HG02759 (cell line): ENCODE measurements at regions not wholly inside any gene's neighbourhood (a gene's known extent, or its start where the extent isn't known, plus 50 kb on each side); places are given as distances from the start of the nearest gene placed in this dataset.

Experiments used
- ATAC-seq: cut with Tn5 transposase; IDR thresholded peaks from one replicate; pipeline ENCODE4 v1.9.1; 2021; ENCODE audit warnings: mild to moderate bottlenecking, moderate library complexity; ENCODE audit not compliant: unreplicated experiment

DNA sequence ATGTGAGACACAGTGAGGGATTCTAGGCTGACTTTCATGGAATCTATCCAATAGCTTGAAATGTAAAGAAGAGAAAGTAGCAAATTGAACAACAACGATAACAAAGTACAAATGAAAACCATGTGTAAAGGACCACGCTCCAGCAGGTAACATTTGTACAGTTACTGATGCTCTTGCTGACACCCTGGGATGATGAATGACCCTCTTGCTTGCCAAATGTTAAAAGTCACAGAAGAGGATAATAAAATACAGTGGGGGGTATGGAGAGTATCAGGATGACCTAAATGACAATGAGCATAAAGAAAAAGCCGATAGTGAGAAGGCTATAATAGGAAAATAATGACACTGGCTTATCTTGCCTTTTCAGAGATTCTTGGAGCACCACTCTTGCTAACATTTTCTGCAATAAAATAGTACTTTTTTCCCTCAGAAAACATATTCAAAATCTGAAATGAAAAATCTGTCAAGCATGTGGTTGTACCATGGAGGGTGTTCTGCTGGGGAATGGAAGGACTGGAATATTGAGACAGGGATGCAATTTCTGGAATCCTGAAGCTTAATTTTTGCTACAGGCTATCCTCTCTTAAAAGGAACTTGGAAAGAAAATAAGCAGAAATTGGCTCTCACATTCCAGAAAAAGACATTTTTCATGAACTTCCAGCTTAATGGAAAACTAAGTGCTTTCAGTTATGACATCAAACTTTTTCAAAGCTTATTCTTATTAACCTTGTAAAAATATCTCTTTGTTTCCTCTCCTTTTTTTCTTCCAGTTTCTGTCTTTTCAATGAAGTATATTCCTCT lies 303.2 kb upstream of the GHITM start:
- no peak for ATAC-seq

- ATAC-seq = no peak
Measured at GRCh38 chr10:83848677-83849076, 290.6 kb upstream of the GHITM start.

DNA sequence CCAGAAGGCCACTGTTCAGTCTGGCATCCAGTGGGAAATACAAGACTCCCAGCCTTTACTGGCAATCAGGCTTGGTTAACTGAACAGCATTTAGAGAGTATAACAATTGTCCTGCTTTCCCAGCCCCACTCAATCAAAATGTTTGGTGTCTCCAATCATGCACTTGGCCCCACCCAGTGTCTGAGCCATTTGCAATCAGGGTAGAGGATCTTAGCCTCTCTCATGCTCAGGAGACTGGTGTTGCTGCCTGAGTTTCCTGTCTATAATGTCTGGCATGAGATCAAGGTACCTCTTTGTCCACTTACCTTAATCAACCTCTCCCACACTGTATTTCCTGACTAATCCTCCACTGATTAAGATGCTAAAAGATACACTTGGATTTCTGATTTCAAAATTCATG lies 290.2 kb upstream of the GHITM start:
- no peak for ATAC-seq

DNA sequence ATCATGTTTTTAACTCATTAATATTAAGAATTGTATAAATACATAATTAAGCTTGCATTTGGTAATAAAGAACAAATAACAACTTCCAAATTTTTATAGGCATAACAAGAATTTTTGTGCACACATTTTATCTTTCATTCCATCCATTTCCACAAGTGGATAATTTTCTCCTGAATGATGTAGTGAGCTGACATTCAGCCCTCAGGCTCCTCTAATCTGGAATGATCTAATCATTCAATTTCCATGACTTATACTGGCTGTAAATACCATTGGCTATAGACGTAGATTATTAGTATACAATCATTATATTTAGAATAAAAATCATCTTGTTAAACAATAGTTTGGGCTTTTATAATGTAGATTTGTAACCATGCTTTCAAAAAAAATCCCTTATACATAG lies 287.2 kb upstream of the GHITM start:
- no peak for ATAC-seq

GRCh38 chr10:83862723-83863122 lies 276.6 kb upstream of the GHITM start:
- no peak for ATAC-seq

DNA sequence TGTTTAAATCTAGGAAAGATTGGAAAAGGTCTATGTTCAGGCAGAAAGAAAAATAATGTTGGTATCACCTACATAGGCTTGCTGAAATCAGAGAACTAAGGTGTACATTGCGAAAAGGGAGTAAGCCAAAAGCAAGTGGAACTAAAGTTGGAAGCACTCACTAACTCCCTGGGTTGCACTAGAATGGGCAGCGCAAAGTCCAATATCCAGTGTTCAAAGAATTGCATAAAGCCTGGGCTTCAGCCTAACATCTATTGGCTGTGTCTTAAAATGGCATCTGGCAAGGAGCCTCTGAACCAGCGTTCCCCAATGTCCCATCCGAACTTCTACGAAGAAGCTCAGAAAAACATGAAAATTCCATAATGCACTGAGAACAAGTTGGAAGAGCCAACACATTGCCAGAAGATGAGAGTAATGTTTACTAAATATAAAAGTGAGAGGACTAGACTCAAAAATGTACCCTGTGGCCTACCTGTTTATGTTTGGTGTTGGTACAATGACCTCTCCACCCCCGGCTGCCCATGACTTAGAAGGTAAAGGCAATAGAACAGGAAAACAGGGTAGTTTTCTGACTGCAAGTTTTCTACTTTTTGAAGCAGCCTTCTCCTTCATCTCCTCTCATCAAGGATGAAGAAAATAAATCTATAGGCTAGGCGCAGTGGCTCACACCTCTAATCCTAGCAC lies 275.9 kb upstream of the GHITM start:
- ATAC-seq = no peak

DNA sequence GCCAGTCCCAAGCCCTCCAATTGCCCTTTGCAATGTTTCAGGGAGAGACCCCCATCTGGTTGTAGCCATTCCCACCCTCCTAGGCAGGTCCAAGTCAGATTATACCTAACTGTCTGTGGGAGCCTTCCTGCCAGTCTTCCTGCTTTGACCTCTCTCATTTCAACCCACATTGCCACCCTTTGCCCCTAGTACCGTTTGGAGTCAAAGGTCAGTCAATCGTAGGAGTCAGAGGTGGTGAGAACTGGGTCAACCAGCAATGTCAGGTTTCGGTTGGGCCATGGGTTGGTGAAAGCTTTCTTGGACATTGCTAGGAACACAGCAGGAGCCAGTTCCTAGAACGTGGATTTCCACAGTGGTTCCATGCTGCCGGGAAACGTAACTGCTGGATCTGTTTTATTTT lies 269.4 kb upstream of the GHITM start:
- ATAC-seq = no peak

DNA sequence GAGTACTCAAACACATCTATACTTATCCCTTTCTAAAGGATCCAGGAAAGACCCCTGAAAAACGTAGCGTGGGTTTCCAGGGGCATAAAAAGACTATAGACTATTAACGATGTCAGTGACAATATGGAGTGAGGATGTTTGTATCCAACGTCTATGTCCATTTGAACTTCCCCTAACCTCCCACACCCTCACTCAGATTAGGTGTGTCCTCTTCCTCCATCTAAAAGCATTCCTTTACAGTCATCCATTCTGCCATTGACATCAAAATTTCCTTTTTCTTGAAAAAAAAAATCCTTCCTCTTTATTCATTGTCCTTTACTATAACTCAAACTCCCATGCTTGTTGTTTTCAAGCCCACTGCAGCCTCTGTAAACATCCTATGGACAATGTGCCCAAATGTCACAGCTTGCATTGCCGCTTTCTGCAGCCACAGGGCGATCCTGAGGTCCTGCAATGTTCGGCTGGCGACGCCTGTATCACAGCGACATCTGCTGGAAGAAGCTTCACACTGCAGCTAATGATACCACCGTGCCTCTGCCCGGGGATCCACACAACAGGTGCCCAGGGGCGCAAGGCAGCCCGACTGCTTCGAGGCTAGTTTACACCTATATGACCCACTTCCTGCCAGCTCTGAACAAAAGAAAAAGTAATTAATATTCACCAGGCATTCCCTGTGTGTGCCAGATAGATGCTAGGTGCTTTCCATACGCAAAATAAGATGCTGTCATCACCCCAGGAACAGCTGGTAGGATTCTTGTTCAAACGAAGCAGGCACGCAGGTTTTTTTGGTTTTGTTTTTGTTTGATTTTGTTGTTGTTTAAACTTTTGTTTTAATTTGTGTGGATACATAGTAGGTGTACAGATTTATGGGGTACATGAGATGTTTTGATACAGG lies 267.9 kb upstream of the GHITM start:
- ATAC-seq = peak; percentile 99

DNA sequence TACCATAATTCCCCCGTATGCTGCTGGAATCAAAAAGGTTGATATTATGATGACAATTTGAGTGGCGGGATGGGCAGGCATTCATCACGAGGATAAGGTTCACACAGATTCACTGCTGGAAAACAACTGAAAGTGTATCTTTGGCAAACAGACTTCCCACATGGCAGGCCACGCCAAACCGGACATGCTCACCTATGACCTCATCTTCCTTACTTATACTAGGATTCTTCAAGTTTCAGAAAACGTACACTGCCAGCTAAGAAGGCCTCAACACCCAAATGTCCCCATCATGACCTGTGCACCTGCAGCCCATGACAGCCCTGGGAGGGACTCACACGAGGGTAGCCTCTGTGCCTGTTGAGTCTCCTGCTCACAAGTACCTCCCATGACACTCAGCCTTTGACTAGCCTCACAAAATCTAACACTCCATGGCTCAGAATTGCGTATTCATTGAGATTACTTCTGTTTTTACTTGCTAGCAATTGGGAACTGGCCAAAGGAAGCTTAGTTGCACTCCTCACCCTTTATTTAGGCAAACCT lies 259.0 kb upstream of the GHITM start:
- no peak for ATAC-seq

GRCh38 chr10:83881661-83882060 lies 257.6 kb upstream of the GHITM start:
- ATAC-seq = no peak

DNA sequence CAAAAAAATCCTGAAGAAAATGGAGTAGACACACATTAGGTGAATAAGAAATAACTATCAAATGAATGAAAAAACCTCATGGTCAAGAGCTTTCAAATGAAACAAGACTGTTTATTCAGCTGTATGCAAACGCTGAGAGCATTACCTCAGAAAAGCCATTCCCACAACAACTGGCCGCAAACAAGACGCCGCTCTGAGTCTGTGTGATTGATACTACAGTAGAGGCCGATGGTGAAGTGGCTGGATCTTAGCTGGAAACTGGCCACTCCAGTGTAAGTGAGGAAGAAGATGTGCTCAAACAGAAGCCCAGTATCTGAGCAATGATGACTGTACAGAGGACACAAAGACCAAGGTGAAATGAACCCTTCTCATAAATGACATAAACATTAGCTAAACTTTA lies 252.4 kb upstream of the GHITM start:
- no peak for ATAC-seq

- no peak for ATAC-seq
Measured at GRCh38 chr10:83892737-83893136, 246.6 kb upstream of the GHITM start.

- no peak for ATAC-seq
Measured at GRCh38 chr10:83896219-83896618, 243.1 kb upstream of the GHITM start.

- ATAC-seq = no peak
Measured at GRCh38 chr10:83897626-83898025, 241.7 kb upstream of the GHITM start.

- no peak for ATAC-seq
Measured at GRCh38 chr10:83908506-83908905, 230.8 kb upstream of the GHITM start.

DNA sequence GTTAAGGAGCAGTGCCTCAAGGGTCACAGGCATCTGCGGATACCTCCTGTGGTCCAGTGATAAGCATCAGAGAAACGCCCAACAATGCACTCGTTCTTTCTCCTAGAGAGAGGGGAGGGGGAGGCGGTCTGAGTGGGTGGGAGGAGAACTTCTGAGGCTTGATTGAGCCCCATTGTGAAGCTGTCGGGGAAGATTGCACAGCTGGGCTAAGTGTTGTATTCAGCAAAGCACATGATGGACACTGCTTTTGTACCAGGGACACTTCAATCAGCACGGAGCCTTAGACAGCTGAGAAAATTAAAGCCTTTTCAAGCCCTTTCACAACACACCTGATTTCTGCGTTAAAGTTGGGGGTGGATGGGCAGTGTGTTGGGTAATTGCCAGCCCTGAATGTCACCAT lies 230.3 kb upstream of the GHITM start:
- no peak for ATAC-seq

DNA sequence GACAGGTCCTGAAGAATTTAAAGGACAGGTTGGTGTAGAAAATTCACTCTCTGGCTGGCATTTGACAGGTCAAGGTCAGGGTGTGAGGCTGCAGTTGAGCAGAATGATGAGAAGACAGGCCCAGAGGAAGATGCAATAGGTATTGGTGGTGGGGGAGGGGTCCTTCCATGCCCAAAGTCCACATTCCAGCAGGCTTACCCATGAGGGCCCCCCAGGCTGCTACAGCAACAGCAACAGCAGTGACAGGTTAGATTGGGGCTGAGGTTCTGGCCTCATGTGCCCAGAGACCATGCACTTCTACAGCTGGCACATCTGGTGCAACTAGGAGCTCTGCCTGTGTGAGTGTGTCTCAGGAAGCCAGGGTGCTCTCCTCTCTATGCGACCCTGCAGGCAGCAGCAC lies 223.5 kb upstream of the GHITM start:
- no peak for ATAC-seq

DNA sequence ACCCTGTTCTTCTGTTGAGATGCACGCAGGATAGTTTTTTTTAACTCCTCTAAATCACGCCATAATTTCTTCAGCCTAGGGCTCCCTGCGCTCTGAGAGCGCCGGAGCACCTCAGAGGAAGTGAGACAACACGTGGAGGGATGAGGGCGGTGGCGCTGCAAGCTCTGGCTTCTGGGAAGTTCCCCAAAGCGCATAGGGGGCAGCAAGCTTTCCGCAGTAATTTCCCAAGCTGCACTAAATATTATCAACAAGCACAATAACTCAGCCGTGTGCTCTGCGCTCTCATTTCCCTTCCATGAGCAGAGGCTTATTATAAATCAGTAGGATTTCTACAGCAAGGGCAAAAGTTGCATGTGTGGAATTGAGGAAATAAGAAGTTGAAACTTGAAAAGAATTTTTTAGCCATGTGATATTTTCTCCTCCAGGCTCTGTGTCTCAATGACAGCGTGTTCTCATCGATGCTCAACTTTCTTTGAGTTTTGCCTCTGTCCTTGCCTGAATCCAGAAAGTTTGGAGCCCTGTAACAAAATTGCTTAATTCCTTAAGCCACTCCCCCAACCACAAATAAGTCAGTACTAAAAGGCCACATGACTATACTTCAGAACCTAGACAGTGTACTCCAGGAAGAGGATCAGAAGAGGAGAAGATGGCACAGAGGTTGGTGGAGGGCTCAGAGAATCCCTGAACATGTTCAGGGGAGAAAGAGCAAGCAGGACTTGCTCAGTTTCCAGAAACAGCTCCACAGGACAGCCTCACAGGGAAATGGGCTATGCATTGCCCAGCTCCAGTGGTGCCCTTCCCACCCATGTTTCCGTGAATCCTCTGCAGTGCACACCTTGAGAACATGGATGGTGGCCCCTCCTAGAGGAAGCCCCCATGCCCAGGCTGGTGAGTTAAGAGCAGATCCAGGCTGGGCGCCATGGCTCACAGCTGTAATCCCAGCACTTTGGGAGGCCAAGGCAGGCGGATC lies 221.5 kb upstream of the GHITM start:
- ATAC-seq = peak; percentile 97

- no peak for ATAC-seq
Measured at GRCh38 chr10:83919187-83919586, 220.1 kb upstream of the GHITM start.
